GM18520 (cell line): ENCODE measurements at regions not wholly inside any gene's neighbourhood (a gene's known extent, or its start where the extent isn't known, plus 50 kb on each side); places are given as distances from the start of the nearest gene placed in this dataset.
"Not testable (repeated sequence)": the region's sequence is repeated elsewhere in the genome, so short reads cannot be mapped to it uniquely, and the experiment has no call there.

ENCODE experiments used
- ATAC-seq: cut with Tn5 transposase; IDR thresholded peaks from one replicate; pipeline ENCODE4 v1.9.1; 2021; ENCODE audit not compliant: unreplicated experiment

- ATAC-seq: no peak
Observed at GRCh38 chr12:105523164-105524057, 192.9 kb downstream of the C12orf75 start.

GRCh38 chr12:105524961-105525360 lies 194.5 kb downstream of the C12orf75 start:
- ATAC-seq: no peak

DNA sequence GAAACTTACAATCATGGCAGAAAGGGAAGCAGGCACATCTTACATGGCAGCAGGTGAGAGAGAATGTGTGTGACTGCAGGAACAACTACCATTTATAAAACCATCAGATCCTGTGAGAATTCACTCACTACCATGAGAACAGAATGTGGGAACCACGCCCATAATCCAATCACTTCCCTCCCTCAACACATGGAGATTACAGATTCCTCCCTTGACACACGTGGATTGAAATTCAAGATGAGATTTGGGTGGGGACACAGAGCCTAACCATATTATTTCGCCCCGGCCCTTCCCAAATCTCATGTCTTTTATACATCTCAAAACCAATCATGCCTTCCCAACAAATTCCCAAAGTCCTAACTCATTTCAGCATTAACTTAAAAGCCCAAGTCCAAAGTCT lies 203.6 kb downstream of the C12orf75 start:
- ATAC-seq: no peak

DNA sequence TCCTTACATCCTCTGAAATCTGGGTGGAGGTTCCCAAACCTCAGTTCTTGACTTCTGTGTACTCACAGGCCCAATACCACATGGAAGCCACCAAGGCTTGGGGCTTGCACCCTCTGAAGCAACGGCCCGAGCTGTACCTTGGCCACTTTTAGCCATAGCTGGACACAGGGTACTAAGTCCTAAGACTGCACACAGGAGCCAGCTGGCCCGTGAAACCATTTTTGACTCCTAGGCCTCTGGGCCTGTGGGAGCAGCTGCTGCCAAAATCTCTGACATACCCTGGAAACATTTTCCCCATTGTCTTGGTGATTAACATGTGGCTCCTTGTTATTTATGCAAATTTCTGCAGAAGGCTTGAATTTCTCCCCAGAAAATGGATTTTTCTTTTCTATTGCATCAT lies 204.5 kb downstream of the C12orf75 start:
- not testable (repeated sequence) for ATAC-seq

- no peak for ATAC-seq
Observed at GRCh38 chr12:105538880-105539279, 208.4 kb downstream of the C12orf75 start.

DNA sequence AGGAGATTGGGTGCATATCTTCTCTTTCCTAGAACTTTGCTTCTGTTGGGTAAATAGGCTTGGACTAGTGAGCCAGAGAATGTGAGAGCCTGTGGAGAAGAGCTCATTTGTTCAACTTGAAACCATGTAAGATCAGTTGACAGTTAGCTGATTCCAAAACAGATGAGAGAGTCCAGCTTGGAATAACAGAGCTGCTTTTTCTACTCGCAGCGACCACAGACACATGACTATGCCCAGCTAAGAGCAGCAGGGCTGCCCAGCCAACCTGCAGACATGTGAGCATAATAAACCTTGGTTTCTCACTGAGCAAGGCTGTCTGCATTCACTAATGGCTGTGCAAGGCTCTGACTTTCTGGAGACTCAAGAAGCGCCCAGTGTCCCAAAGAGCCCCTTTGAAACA lies 209.2 kb downstream of the C12orf75 start:
- no peak for ATAC-seq

DNA sequence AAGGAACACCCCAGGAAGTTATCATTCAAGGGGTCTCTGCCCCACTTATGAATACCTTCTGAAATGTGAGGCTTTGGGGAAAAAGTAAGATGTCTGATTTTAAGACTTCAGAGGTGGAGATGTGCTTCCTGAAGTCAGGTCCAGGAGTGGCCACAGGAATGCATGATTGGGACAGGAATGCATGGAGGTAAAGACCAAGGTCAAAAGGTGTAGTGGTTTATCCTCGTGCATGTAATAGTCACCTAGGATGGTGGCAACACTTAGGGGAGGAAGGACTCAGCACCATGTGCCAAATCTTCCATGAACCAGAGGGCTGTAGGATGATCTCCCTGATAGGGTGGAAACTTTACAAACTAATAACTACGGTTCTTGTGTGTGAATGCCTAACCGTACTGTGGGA lies 217.3 kb downstream of the C12orf75 start:
- no peak for ATAC-seq

GRCh38 chr12:105548626-105549025 lies 218.1 kb downstream of the C12orf75 start:
- ATAC-seq: no peak

DNA sequence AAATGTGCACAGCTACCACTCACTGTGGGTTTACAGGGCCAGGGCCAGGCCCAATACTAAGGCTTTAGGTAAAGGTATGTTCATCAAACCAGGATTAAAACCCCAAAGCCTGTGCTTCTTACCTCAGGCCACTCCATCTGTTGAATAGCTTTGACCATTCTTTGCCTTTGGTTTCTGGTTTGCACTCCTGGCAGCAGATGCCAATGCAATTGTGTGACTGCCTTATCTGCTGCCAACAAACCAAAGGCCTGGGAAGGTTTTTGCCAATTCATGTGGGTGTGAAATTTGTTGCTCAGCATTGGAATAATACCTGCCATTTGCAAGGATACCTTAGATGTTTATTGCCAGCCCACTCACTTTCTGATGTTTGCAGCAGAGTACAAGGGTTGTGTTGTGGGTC lies 221.6 kb downstream of the C12orf75 start:
- ATAC-seq: no peak

GRCh38 chr12:105554223-105554678 lies 223.8 kb downstream of the C12orf75 start:
- no peak for ATAC-seq

DNA sequence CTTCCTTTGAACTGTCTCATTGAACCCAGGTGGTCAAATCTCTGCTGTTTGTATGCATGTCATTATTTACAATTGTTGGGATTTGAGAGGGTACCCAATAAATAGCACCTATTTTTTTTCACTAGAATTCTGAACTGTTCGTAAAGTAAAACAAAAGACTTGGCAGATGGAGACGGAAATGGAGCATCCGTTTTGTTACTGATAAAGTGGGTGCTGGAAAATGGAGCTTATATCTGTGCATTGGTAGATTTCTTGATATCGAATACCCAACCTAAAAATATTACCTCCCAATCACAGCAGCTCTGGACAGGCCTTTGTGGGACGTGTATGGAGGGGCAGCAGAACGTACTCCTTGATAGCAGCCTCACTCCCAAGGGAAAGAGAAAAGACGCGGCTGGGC lies 224.4 kb downstream of the C12orf75 start:
- ATAC-seq: no peak

DNA sequence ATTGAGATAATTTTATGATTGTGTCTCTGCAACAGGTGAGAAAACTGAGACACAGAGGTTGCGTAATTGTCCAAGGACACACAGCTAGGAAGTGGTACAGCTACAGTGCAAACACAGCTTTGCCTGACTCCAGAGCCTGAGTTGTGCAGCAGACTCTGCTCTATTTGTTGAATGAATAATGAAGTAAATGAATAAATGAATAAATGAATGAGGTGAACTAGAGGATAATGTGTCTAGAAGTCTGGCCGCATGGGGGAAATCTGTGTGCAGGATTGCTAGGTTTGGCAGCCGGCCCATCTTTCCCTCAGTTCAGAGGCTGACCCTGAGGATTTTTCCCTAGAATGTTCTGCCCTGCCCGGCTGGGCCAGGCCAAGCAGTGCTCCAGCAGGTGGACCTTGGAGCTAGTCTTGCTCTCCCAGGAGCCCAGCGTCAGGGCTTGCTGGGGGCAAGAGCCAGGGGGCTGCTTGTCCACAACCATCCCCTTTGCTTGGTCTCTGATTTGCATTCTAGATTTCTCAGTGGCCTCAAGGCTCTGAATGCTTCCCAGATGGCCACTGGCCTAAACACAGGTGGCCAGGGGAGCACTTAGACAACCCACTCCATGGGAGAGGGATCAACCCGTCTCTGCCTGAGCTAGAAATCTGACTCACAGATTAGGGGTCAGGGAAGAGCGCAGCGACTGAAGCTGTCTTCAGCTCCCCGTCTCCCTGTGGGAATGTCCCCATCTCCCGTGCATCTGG lies 225.2 kb downstream of the C12orf75 start:
- no peak for ATAC-seq

- ATAC-seq: no peak
Observed at GRCh38 chr12:105559310-105559709, 228.8 kb downstream of the C12orf75 start.

DNA sequence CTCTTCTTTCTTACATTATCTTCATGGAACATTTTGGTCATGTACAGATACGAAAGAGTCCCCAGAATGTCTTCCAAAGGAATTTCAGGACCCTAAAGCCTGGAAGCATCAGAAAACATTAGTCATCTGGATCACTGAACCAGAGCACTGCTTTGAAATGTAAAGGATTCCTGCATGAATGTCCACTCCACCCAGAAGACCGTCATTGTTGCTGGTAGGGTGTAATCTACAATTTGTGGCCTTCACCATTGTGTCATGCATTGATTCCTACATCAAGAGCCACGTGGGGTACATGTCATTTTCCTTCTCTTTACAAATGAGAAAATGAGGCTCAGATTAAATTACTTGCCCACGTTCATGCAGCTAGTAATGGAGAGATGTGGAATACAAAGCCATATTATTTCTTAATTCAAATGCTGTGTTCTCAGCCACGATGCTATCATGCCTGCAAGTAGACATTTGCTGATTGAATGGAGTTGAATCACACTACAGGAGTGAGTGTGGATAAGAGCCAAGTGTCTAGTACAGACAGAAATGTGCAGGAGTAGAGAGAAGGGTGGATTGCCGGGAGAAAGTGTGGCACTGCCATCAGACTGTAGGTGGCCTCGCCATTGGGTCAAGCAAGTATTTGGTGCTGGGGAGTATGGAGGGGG lies 231.2 kb downstream of the C12orf75 start:
- ATAC-seq: no peak

DNA sequence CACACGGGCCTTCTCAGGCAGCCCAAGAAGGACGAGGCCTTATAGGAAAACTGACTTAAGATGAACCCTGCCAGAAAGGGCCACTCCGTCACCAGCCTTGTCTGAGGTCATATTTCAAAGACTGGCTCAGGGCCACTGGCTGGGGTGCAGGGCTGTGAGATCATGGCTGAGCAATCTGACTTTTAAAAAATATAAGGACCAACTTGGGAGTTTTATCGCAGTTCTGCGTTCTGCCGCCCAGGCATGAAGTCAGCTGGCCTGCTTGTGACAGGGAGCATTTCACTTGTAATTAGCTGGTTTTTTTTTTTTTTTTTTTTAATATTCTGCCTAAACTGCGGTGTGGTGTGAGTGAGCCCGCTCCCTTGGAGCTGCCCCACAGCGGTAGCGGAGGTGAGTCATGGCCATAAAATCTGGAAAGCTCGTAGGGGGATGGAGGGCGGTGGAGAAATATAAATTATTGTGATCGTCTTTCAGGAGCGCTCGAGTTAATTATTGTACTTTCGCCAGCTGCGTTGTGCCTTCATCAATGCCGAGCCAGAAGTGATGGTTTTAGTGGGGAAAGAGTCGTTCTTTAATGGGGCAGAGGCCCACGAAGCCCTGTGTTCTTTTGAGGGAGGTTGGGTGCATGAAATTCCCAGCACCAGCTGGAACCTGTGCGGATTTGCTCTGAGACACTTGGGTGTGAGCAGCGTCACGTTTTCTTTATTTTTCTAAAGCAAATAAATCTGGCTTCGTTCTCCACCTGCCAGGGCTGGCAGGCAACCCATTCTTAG lies 231.9 kb downstream of the C12orf75 start:
- ATAC-seq: no peak

DNA sequence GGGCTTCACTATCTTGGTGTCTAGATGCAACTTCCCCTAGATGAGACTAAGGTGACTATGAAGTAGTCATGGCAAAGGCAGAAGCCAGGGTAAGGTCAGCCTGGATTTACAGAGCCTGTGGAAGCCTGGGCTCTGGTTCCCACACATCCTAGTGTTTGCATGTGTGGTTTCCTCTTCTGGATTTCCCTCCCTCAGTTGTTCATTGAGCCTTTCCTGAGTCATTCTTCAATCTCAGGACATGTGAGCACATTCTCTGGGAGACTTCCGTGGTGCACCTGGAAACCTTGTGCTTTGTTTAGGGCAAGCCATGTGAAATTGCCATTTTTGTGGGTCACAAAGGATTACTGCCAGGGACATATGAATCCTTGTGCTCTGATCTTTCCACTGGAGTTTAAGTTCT lies 236.6 kb downstream of the C12orf75 start:
- ATAC-seq: no peak

DNA sequence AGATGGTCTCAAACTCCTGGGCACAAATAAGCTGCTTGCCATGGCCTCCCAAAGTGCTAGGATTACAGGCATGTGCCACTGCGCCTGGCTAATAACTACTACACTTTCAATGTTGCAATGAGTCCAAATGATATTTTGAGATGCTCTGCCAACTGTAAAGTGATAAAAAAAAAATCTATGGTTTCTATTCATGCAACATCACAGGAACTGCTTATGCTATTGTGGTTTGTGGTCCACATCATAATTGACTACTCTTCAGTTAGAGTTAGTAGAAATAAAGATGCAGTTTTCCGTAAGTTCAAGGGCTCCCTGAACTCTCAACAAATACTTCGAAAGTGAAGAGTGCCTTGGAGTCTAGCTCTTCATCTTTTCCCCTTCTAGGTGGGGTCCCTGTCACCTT lies 239.4 kb downstream of the C12orf75 start:
- ATAC-seq: no peak

DNA sequence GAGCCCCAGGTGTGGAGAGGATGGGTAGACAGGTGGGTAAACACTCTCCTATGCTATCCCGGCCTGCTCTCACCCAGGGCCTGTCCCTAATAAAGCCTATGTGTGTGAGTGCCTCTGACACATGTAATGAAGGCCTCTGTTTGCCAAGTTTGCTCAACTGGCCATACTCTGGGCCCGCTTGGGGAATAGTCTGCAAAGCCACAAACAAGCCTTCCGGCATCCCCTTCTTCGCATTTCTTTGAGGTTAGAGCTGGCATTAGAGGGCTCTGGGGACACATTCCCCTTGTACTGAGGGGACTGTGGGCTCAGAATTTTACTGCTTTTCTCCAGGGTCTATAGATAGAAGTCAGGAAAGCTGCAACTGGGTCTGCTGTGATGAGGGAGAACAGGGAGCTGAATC lies 240.5 kb downstream of the C12orf75 start:
- no peak for ATAC-seq

- ATAC-seq: no peak
Observed at GRCh38 chr12:105573574-105573973, 243.1 kb downstream of the C12orf75 start.

DNA sequence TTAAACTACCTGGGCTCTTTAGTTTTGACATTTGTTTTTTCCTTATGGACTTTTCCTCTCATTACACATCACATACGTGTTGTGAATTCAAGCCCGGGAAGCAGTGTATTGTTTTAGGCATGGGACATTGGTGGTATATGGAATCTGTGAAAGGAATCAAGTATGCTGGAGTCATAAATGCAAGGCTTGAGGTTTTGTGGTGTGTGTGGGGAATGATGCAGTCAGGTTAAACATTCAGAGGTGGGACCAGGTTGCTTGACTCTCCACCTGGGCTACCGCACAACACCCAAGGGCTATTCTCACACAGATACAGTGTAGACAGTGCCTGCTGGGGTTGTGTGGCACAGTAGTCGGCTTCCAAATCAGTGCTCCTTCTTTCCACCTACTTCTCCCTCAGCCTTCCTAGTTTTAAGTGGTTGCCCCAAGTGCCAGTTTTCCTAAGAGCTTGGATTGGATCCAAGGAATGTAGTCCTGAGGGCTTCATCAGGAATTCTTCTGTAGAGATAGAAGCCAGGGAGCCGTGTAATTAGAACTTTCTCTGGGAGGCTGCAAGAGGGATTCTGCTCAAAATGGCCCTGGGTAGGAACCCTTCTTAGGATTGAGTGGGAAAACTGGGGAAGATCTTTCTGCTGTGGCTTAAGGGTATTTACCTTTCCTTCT lies 243.7 kb downstream of the C12orf75 start:
- ATAC-seq: no peak
